ENCODE measurements at regions not wholly inside any gene's neighbourhood (a gene's known extent, or its start where the extent isn't known, plus 50 kb on each side); places are given as distances from the start of the nearest gene placed in this dataset.

- H2AK5ac ChIP-seq (ENCODE audit: low read depth, low read length) = no peak overlapping the region
- no peaks in the 10 kb centered on the region for H3K9me3 ChIP-seq (ENCODE audit: insufficient read depth in 2 of 2, low read depth in 1 of 2, low read length in 1 of 2)
- H4K20me1 ChIP-seq (replicated peaks in 1 of 2; ENCODE audit: control insufficient read depth in 1 of 2, insufficient read depth in 2 of 2, low read length in 2 of 2) = no peaks in the 10 kb centered on the region
- no peak for DNase-seq (ENCODE audit: low read depth in 1 of 2, low spot score in 2 of 2)
- H3K79me2 ChIP-seq (ENCODE audit: control insufficient read depth in 1 of 2, insufficient read depth in 2 of 2, low read length in 2 of 2) = no peaks in the 10 kb centered on the region
- no peak overlapping the region for H4K5ac ChIP-seq (ENCODE audit: insufficient read length, low read depth, low read length)
- peak overlapping the region; percentile 49; the same call in 1 of the 2 replicates for H2BK20ac ChIP-seq (ENCODE audit: low read length)
- no peak overlapping the region for H2BK120ac ChIP-seq (replicated peaks; ENCODE audit: low read depth, low read length)
- no peak overlapping the region for H4K91ac ChIP-seq (replicated peaks; ENCODE audit: insufficient read length, low read length)
- ChIA-PET CTCF (ENCODE audit: partially characterized antibody) (interaction anchor here (0.6 to 5.5 kb wide), 15 partner anchors 12 to 1845 kb away, joined by 3 to 35 read pairs (median 5); no protein-coding TSS in a partner anchor), POLR2A (ENCODE audit: partially characterized antibody) (interaction anchor here (0.6 to 1.8 kb wide), 4 partner anchors 11 to 108 kb away, joined by 3 to 5 read pairs (median 5); no protein-coding TSS in a partner anchor)
- H3K4me1 ChIP-seq (replicated peaks in 1 of 4; ENCODE audit: control insufficient read depth in 3 of 4, insufficient read depth in 4 of 4, low read length in 3 of 4) = peaks cover 13 to 23% (median 18%) of the 10 kb centered on the region in 4 experiments
- H3K18ac ChIP-seq (ENCODE audit: extremely low read depth, low read length) = peak overlapping the region; percentile 14; the same call in 1 of the 2 replicates
- no peak overlapping the region; the same call in 1 of the 2 replicates for H4K8ac ChIP-seq (ENCODE audit: extremely low read depth, insufficient read depth, low read length)
- no peaks in the 10 kb centered on the region for H3K36me3 ChIP-seq (ENCODE audit: control insufficient read depth in 2 of 4, insufficient read depth in 4 of 4, low read length in 3 of 4)
- TF ChIP-seq BACH1 (IDR thresholded peaks at IDR 0.05; ENCODE audit: low read length) = no peak
- no peak for TF ChIP-seq RAD21 (IDR thresholded peaks at IDR 0.05 in 1 of 2, conservative IDR thresholded peaks at IDR 0.05 in 1 of 2; ENCODE audit: low read depth in 2 of 2, low read length in 2 of 2)
- no peak for TF ChIP-seq HDAC6 (IDR thresholded peaks at IDR 0.05; ENCODE audit: low read depth, low read length)
- no peak for TF ChIP-seq SP4 (IDR thresholded peaks at IDR 0.05; ENCODE audit: low read length)
- TF ChIP-seq NANOG (IDR thresholded peaks at IDR 0.05; ENCODE audit: insufficient read depth, low read depth, low read length, poor library complexity, severe bottlenecking) = no peak
- TF ChIP-seq PHF8 (conservative IDR thresholded peaks at IDR 0.05; ENCODE audit: low read depth, low read length) = no peak
- no peak for TF ChIP-seq CHD1 (IDR thresholded peaks at IDR 0.05; ENCODE audit: low read depth, low read length)
- no peak for TF ChIP-seq ATF2 (IDR thresholded peaks at IDR 0.05; ENCODE audit: low read length)
- H3K79me1 ChIP-seq (ENCODE audit: low read depth, low read length) = no peaks in the 10 kb centered on the region
- no peak overlapping the region for H3K14ac ChIP-seq (ENCODE audit: insufficient read length)
- H3K23ac ChIP-seq (ENCODE audit: insufficient read length) = no peak overlapping the region
- peak overlapping the region; percentile 45; the same call in 1 of the 2 replicates for H2BK5ac ChIP-seq (ENCODE audit: low read depth, low read length)
- H3K27ac ChIP-seq (ENCODE audit: low read depth, low read length) = no peak overlapping the region
- H3K4me2 ChIP-seq (ENCODE audit: insufficient read depth in 1 of 2, low read depth in 2 of 2, low read length in 2 of 2) = no peak overlapping the region
- H2AFZ ChIP-seq (ENCODE audit: low read length) = no peak overlapping the region; the same call in 1 of the 2 replicates
- H3K9ac ChIP-seq (replicated peaks in 1 of 4; ENCODE audit: extremely low read depth in 1 of 4, low read depth in 3 of 4, low read length in 3 of 4) = no peak overlapping the region
- H3K27me3 ChIP-seq (replicated peaks in 1 of 4; ENCODE audit: control insufficient read depth in 3 of 4, extremely low read depth in 1 of 4, insufficient read depth in 3 of 4, low read length in 3 of 4) = no peaks in the 10 kb centered on the region
- H2BK15ac ChIP-seq (ENCODE audit: low read length) = no peak overlapping the region
- WGBS, 2 experiments (ENCODE audit: extremely low coverage in 1 of 2, insufficient coverage in 1 of 2, insufficient read length in 1 of 2, insufficient replicate concordance in 2 of 2, low coverage in 1 of 2, low lambda C conversion rate in 2 of 2, missing lambda C conversion rate in 1 of 2) = 96% methylated on average over 5 of the region's 5 CpGs; no CpG with 5 or more reads in 1 of the 2 experiments
- no peaks in the 10 kb centered on the region for H3K23me2 ChIP-seq (ENCODE audit: low read depth, low read length)
- no peak overlapping the region for H3K56ac ChIP-seq (replicated peaks; ENCODE audit: insufficient read length, low read depth, low read length)
- FAIRE-seq = no peak
- H3K4ac ChIP-seq (replicated peaks; ENCODE audit: insufficient read length, low read depth, low read length) = no peak overlapping the region
- peak overlapping the region; percentile 62; the same call in 1 of the 2 replicates for H2BK12ac ChIP-seq (ENCODE audit: low read depth, low read length)
- H3K4me3 ChIP-seq (ENCODE audit: extremely low read depth in 1 of 4, insufficient read depth in 2 of 4, low read depth in 3 of 4, low read length in 4 of 4) = no peak overlapping the region
These were observed 407.9 kb downstream of the MED13L start for GRCh38 chr12:115869604-115870003.

Data from H1 (cell line).